OCI-LY1 (cell line): ENCODE measurements at regions not wholly inside any gene's neighbourhood (a gene's known extent, or its start where the extent isn't known, plus 50 kb on each side); places are given as distances from the start of the nearest gene placed in this dataset.

Source experiments
- H2AFZ ChIP-seq: fragments of 200-600 bp; sonication (generic), shearing (Covaris generic); 2 replicates; pipeline ENCODE4 v1.6.0; 2014; ENCODE audit warnings: antibody characterized with exemption, mild to moderate bottlenecking, low read length
- H3F3A ChIP-seq: fragments of 200-600 bp; sonication (generic), shearing (Covaris generic); 2 replicates; pipeline ENCODE4 v1.6.0; 2014; ENCODE audit warnings: mild to moderate bottlenecking, antibody characterized with exemption, low read length, moderate library complexity; ENCODE audit not compliant: insufficient read depth
- H3K27ac ChIP-seq: fragments of 200-600 bp; sonication (generic); 2 replicates; pipeline ENCODE4 v1.5.1; 2014; ENCODE audit warnings: low read length, mixed run types, mild to moderate bottlenecking, low read depth; ENCODE audit not compliant: poor library complexity, severe bottlenecking
- H3K27me3 ChIP-seq: fragments of 200-600 bp; sonication (generic); 2 replicates; pipeline ENCODE4 v1.6.0; 2014; ENCODE audit warnings: antibody characterized with exemption, mild to moderate bottlenecking, low read length, moderate library complexity; ENCODE audit not compliant: insufficient read depth
- H3K36me3 ChIP-seq: fragments of 200-600 bp; sonication (generic); 2 replicates; pipeline ENCODE4 v1.6.1; 2014; ENCODE audit warnings: mild to moderate bottlenecking, antibody characterized with exemption, low read length, moderate library complexity, mixed read lengths; ENCODE audit not compliant: insufficient read depth
- H3K4me1 ChIP-seq: fragments of 200-600 bp; sonication (generic); 2 replicates; pipeline ENCODE4 v1.5.1; 2014; ENCODE audit warnings: mild to moderate bottlenecking, low read length, moderate library complexity; ENCODE audit not compliant: insufficient read depth, severe bottlenecking
- H3K4me2 ChIP-seq: fragments of 200-600 bp; sonication (generic), shearing (Covaris generic); 2 replicates; pipeline ENCODE4 v1.6.1; 2014; ENCODE audit warnings: low read length
- H3K4me3 ChIP-seq: fragments of 200-600 bp; sonication (generic); 2 replicates; pipeline ENCODE4 v1.5.1; 2014; ENCODE audit warnings: low read length, low read depth, mild to moderate bottlenecking, mixed read lengths; ENCODE audit not compliant: poor library complexity, severe bottlenecking
- H3K79me2 ChIP-seq: fragments of 200-600 bp; shearing (Covaris generic); 2 replicates; pipeline ENCODE4 v1.6.1; 2016; ENCODE audit warnings: mixed run types, low read length, mixed read lengths; ENCODE audit not compliant: insufficient read depth
- H3K9ac ChIP-seq: fragments of 200-600 bp; sonication (generic), shearing (Covaris generic); 2 replicates; pipeline ENCODE4 v1.6.1; 2014; ENCODE audit warnings: mild to moderate bottlenecking, low read length, mixed read lengths
- H3K9me2 ChIP-seq: fragments of 200-600 bp; sonication (generic), shearing (Covaris generic); 2 replicates; pipeline ENCODE4 v1.6.1; 2014; ENCODE audit warnings: low read depth, mild to moderate bottlenecking, low read length, mixed read lengths
- H3K9me3 ChIP-seq: fragments of 200-600 bp; shearing (Covaris generic); 2 replicates; pipeline ENCODE4 v1.6.1; 2014; ENCODE audit warnings: low read length, mixed read lengths
- H4K20me1 ChIP-seq: fragments of 200-600 bp; sonication (generic), shearing (Covaris generic); 2 replicates; pipeline ENCODE4 v1.6.0; 2016; ENCODE audit warnings: mild to moderate bottlenecking, low read length; ENCODE audit not compliant: insufficient read depth
- CTCF ChIP-seq: fragments of 200-600 bp; sonication (generic), shearing (Covaris generic); IDR thresholded peaks from 2 replicates; pipeline ENCODE4 v1.5.1; 2017; ENCODE audit warnings: mild to moderate bottlenecking, antibody characterized with exemption, low read length, moderate library complexity, mixed read lengths
- EZH2 ChIP-seq: fragments of 200-600 bp; sonication (generic), shearing (Covaris generic); IDR thresholded peaks from 2 replicates; pipeline ENCODE4 v1.8.0; 2017; ENCODE audit warnings: borderline replicate concordance, mixed run types, mild to moderate bottlenecking, antibody characterized with exemption, low read length, moderate library complexity, mixed read lengths

- H3K27ac ChIP-seq = no peak overlapping the region
- no peak overlapping the region for H3K4me2 ChIP-seq
- no peaks in the 10 kb centered on the region for H3K9me2 ChIP-seq
- H4K20me1 ChIP-seq = no peaks in the 10 kb centered on the region
- no peaks in the 10 kb centered on the region for H3K36me3 ChIP-seq
- no peaks in the 10 kb centered on the region for H3K4me1 ChIP-seq
- H3K9ac ChIP-seq = no peak overlapping the region
- no peak overlapping the region for H3K4me3 ChIP-seq
- H3K27me3 ChIP-seq = no peaks in the 10 kb centered on the region
- TF ChIP-seq EZH2 = no peak
- no peak for TF ChIP-seq CTCF
- no peak overlapping the region for H2AFZ ChIP-seq
- no peaks in the 10 kb centered on the region for H3K9me3 ChIP-seq
- no peaks in the 10 kb centered on the region for H3F3A ChIP-seq
- no peaks in the 10 kb centered on the region for H3K79me2 ChIP-seq
These were observed 276.9 kb downstream of the PTBP2 start for GRCh38 chr1:96998466-96998865.

GRCh38 chr1:96999191-96999590 is 277.6 kb downstream of the PTBP2 start:
- Histone ChIP-seq H3K36me3 (no peaks in the 10 kb centered on the region), H3K4me1 (no peaks in the 10 kb centered on the region), H3K27me3 (no peaks in the 10 kb centered on the region), H3K9ac (no peak overlapping the region), H3F3A (no peaks in the 10 kb centered on the region), H3K27ac (no peak overlapping the region), H4K20me1 (no peaks in the 10 kb centered on the region), H3K79me2 (no peaks in the 10 kb centered on the region), H3K9me2 (no peaks in the 10 kb centered on the region), H2AFZ (no peak overlapping the region), H3K4me2 (no peak overlapping the region), H3K9me3 (no peaks in the 10 kb centered on the region), H3K4me3 (no peak overlapping the region)
- TF ChIP-seq CTCF = no peak
- no peak for TF ChIP-seq EZH2

- Histone ChIP-seq H3K4me2 (no peak overlapping the region), H3K9me3 (no peaks in the 10 kb centered on the region), H3K27me3 (no peaks in the 10 kb centered on the region), H3K9ac (no peak overlapping the region), H3K79me2 (no peaks in the 10 kb centered on the region), H3K4me3 (no peak overlapping the region), H3K4me1 (no peaks in the 10 kb centered on the region), H4K20me1 (no peaks in the 10 kb centered on the region), H3K36me3 (no peaks in the 10 kb centered on the region), H3K27ac (no peak overlapping the region), H2AFZ (no peak overlapping the region), H3K9me2 (no peaks in the 10 kb centered on the region), H3F3A (no peaks in the 10 kb centered on the region)
- no peak for TF ChIP-seq CTCF
- no peak for TF ChIP-seq EZH2
These were observed 282.5 kb downstream of the PTBP2 start for GRCh38 chr1:97004054-97004453.
